ENCODE measurements at regions not wholly inside any gene's neighbourhood (a gene's known extent, or its start where the extent isn't known, plus 50 kb on each side); places are given as distances from the start of the nearest gene placed in this dataset.
"Not testable (repeated sequence)": the region's sequence is repeated elsewhere in the genome, so short reads cannot be mapped to it uniquely, and the experiment has no call there.

DNA sequence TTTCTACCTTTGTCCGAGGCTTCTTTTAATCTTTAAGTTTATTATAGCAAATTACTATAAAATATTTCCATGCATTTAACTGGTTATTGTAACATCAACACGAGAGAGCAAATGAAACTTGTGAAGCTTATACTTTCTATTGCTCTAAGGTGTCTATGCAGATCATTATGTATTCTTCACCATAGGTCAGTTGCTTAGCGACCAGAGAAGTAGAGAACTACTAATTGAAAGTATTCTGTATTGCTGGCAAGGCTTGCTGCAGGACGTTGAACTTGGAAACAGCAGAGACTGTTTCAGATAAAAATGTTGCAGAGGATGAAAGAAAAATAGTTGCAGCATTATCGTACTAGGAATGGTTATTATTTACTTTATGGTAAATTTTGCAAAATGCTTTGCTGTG is 933.6 kb upstream of the FOXG1 start:
- DNase-seq, result not testable (repeated sequence)

- peak; percentile 25 for DNase-seq
These were observed 930.2 kb upstream of the FOXG1 start for GRCh38 chr14:27836386-27836785.

- DNase-seq, result no peak
These were observed 921.2 kb upstream of the FOXG1 start for GRCh38 chr14:27845241-27845850.

DNA sequence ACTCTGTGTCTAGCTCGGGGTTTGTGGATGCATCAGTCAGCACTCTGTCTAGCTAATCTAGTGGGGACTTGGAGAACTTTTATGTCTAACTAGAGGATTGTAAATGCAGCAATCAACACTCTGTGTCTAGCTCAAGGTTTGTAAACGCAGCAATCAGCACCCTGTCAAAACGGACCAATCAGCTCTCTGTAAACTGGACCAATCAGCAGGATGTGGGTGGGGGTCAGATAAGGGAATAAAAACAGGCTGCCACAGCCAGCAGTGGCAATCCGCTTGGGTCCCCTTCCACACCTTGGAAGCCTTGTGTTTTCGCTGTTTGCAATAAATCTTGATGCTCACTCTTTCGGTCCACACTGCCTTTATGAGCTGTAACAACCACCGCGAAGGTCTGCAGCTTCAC is 920.7 kb upstream of the FOXG1 start:
- no peak for DNase-seq

DNA sequence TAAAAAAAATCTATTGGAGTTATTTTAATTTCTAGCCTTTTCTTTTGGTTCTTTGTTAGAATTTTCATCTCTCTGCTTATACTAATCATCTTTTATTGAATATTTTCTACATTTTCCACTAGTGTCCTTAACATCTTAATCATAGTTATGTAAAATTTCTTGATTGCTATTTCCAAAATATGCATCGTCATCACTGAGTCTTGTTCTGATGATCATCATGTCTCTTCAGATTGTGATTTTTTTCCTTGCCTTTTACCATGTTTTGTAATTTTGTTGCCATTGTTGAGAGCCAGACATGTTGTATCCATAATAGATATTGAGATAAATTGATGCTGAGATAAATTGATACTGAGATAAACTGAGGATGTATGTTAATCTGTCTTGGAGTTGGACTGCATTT is 919.1 kb upstream of the FOXG1 start:
- DNase-seq, result not testable (repeated sequence)

GRCh38 chr14:27849193-27849592 is 917.4 kb upstream of the FOXG1 start:
- not testable (repeated sequence) for DNase-seq

DNA sequence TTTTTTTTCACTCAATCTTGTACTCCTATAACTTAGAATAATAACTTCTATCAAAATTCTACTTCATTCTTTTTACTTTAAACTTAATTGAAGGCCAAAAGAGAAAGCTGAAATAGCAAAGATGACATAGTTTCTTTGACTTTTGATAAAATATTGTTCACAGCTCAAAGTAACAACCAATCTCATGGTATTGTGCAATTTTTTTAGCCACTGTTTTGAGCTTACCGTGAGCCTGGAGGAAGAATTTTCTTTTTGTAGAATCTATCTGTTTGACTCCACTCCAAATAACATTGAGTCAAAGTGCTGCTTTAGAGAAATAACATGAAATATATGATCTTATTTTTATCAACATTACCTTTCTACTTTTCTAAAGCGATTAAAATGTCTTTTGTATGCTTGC is 903.9 kb upstream of the FOXG1 start:
- no peak for DNase-seq

DNA sequence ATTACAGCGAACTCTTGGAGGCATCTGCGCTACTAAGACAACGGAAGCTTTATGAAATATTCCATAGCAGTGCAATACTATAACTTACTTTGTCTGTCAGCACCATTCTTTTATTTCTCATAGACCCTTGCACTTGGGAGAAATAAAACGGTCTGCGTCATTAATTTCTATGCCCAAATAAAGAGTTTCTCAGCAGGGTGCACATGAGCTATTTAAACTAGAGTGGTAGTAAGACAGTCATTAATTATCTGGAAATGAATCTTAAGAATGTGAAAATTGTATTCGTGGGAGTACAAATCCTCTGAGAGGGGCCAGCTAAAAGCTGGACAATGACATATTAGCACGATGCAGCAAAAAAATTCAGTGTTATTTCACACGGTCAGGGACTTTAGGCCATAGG is 903.4 kb upstream of the FOXG1 start:
- no peak for DNase-seq

- DNase-seq, result no peak
These were observed 885.5 kb upstream of the FOXG1 start for GRCh38 chr14:27881063-27881462.

DNA sequence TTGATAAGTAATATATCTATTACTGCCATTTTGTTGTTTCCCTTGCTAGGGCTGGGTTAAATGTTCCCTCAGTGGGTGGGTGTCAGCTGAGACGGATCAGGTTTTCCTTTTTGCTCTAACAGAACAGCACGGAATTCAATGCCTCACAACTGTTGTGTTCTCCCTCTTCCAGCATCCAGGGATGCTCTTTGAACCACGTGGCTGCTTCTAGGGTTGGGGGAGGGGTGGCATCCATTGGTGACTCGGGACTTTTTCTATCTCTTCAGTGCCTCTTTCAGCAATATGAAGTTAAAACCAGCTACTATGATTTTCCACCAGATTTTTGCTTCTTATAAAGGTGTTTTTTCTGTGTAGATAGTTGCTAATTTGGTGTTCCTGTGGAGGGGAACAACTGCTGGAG is 884.9 kb upstream of the FOXG1 start:
- DNase-seq, result no peak

DNA sequence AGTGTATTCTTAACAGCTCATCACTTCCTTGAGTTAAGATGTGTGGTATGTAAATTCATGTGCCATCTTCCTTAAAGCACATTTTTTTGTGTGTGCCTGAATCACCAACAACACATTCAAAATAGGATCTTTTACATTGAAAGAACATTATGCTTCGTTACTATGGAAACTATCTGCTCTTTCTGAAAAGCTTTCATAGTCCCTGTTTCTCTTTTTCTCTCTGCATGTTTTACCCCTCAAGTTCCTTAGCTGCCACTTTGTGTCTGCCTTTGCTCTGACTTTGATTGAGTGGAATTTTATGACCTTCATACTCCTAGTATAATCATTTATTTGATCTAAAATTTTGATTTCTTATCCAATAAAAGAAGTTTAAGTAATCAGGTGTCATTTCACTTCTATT is 880.3 kb upstream of the FOXG1 start:
- DNase-seq, result no peak

DNA sequence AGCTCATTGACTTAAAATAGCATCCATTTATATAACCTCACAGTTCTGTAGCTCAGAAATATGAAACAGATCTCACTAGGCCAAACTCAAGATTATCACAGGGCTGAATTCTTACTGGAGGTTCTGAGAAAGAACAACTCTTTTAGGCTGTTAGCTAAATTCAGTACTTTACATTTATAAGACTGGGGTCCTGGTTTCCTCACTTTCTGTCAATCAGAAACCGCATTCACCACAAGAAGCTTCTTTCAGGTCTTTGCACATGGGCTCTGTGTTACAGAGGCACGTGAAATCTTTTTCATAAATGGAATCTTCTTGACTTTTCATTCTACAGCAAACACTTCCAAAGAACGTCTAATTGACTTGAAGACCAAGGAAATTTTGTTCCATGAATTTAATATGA is 876.3 kb upstream of the FOXG1 start:
- no peak for DNase-seq

- DNase-seq, result not testable (repeated sequence)
These were observed 858.1 kb upstream of the FOXG1 start for GRCh38 chr14:27908484-27908883.

DNA sequence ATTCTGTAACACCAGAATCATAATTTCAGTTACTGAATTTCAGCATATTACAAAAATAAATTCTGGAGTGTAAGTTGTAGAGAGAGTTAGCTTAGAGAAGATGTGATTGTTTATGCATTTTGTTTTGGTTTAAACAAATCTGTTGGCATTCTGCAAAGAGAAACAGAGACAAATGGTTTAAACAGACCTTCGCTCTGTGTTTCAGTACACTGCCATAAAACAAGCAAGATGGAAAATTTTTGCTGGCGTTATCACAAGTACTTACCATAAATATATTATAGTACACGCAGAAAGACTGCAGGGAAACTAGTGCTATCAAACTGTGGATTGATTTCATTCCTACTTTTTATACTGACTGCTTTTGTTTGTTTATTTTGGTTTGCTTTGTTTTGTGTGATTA is 850.3 kb upstream of the FOXG1 start:
- DNase-seq, result no peak

DNA sequence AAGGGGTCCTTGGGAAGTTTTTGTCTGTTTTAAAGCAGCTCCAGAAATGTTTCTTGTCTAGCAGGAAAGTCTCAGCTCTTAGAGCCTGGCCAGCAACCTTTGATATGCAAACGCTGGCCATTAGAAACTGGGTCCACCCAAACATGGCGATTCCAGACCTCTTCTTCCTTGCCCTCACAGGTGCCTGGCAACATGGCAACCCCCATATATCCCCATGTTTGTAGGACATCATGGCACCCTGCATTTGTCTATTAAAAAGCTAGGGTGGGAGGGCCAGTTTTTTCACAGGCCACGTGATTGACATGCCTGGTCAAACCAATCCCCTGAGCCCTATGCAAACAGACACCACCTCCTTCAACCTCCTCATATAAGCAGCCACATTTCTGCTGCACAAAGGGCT is 848.7 kb upstream of the FOXG1 start:
- no peak for DNase-seq

DNA sequence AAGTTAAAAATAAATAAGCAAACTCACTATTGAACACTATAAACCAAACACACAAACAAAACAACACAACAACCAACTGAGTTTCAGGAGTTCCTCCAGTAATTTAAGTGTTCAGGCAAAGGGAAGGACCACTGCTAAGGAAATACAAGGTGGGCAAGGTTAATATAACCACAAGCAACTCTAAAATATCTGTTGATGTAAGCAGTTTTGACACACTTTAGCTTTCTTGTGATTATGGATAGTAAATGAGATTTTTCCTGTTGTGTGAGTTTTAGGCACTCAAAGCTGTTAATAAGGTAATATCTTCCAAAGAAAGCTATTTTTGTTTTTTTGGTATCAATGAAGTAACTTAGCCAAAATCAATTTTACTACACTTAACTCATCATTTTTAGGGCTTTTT is 839.1 kb upstream of the FOXG1 start:
- DNase-seq, result no peak

GRCh38 chr14:27929797-27930347 is 836.7 kb upstream of the FOXG1 start:
- DNase-seq, result peak; percentile 16

DNA sequence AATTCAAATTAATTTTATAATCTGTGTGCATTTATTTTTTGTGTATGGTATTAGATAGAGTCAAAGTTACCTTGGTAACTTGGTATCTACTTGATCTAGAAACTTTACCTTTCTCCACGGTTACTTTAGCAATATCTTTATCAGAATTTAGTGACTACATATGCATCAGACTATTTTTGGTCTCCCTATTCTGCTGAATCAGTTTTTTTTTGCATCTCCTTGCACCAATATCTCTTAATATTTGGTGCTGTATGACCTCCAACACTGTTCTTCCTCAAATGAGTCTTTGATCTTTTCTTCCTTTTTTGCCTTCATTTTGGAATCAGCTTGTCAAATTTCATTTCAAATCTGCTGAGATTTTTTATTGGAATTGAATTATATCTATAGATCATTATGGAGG is 828.2 kb upstream of the FOXG1 start:
- DNase-seq, result no peak

DNA sequence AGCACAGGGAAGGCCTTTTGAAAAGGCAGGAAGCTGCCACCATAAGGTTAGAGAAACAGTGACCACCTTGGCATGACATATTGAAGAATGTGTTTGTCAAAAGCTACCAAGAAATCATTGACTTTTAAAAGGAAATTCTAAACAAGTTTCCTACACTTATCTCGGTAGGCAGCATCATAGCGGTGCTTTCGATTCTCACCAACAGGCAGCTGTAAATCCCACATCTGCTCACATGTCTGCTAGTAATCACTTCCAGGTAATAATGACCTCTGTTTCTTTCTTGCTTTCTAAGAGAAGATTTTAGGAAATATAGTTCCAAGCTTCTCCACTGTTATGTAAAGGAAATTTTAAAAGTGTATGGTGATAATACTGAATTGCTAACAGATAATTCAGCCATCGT is 821.1 kb upstream of the FOXG1 start:
- no peak for DNase-seq

- DNase-seq, result no peak
These were observed 807.8 kb upstream of the FOXG1 start for GRCh38 chr14:27958757-27959156.

- peak; percentile 99 for DNase-seq
These were observed 770.9 kb upstream of the FOXG1 start for GRCh38 chr14:27995691-27996090.

- DNase-seq, result no peak
These were observed 765.6 kb upstream of the FOXG1 start for GRCh38 chr14:28001002-28001401.

- DNase-seq, result no peak
These were observed 753.8 kb upstream of the FOXG1 start for GRCh38 chr14:28012629-28013415.

- DNase-seq, result no peak
These were observed 746.5 kb upstream of the FOXG1 start for GRCh38 chr14:28020112-28020511.

DNA sequence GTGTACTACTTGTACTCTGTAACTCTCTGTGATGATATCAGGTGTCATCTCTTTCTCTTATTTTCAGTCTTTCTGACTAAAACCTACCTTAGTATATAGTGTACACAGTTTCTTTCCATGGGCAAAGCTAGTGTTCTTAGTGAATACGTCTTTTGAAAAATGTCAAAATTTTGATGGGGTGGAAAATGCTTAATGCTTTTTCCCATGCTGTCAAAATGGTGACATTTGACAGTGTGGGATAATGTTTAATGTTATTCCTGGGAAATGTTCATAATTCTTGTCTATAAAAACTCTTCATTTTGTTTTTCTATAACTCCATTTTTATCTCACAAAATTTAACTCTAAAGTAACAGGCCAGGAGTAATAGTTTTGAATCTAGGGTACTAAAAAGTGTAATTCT is 742.7 kb upstream of the FOXG1 start:
- DNase-seq, result no peak
